Osteocyte (in vitro differentiated cells): ENCODE measurements at regions not wholly inside any gene's neighbourhood (a gene's known extent, or its start where the extent isn't known, plus 50 kb on each side); places are given as distances from the start of the nearest gene placed in this dataset.

Experiments used
- DNase-seq: peaks from one replicate; pipeline ENCODE4 v3.0.0; 2021; ENCODE audit warnings: mixed read lengths; ENCODE audit not compliant: unreplicated experiment; ENCODE audit errors: extremely low spot score
- H3K27ac Mint-ChIP-seq: one replicate; pipeline ENCODE4 v1.8.0; 2021; ENCODE audit warnings: mild to moderate bottlenecking, mixed read lengths; ENCODE audit not compliant: unreplicated experiment
- H3K27me3 Mint-ChIP-seq: one replicate; pipeline ENCODE4 v1.8.0; 2021; ENCODE audit warnings: mixed read lengths; ENCODE audit not compliant: unreplicated experiment
- H3K36me3 Mint-ChIP-seq: one replicate; pipeline ENCODE4 v1.8.0; 2021; ENCODE audit warnings: mixed read lengths; ENCODE audit not compliant: unreplicated experiment
- H3K4me1 Mint-ChIP-seq: one replicate; pipeline ENCODE4 v1.8.0; 2021; ENCODE audit warnings: mixed read lengths; ENCODE audit not compliant: unreplicated experiment
- H3K4me3 Mint-ChIP-seq: one replicate; pipeline ENCODE4 v1.8.0; 2021; ENCODE audit warnings: mild to moderate bottlenecking, moderate library complexity, mixed read lengths; ENCODE audit not compliant: unreplicated experiment
- H3K9me3 Mint-ChIP-seq: one replicate; pipeline ENCODE4 v1.8.0; 2021; ENCODE audit warnings: mixed read lengths; ENCODE audit not compliant: unreplicated experiment
- CTCF ChIP-seq: fragments of 200-600 bp; sonication (generic); IDR thresholded peaks from 2 replicates; pipeline ENCODE4 v1.5.0; 2021; ENCODE audit warnings: antibody characterized with exemption, mild to moderate bottlenecking, moderate library complexity

GRCh38 chr2:120809151-120809550, 73.5 kb downstream of the GLI2 start:
- Mint-ChIP-seq H3K36me3 (peaks cover 8% of the 10 kb centered on the region), H3K9me3 (no peaks in the 10 kb centered on the region), H3K27me3 (no peaks in the 10 kb centered on the region), H3K4me3 (no peak overlapping the region), H3K27ac (no peak overlapping the region), H3K4me1 (peaks cover 6% of the 10 kb centered on the region)
- TF ChIP-seq CTCF = no peak
- no peak for DNase-seq

GRCh38 chr2:120809609-120810440, 74.2 kb downstream of the GLI2 start:
- DNase-seq = no peak
- Mint-ChIP-seq H3K4me3 (no peak overlapping the region), H3K36me3 (peaks cover 8% of the 10 kb centered on the region), H3K27ac (no peak overlapping the region), H3K27me3 (no peaks in the 10 kb centered on the region), H3K4me1 (peaks cover 5% of the 10 kb centered on the region), H3K9me3 (no peaks in the 10 kb centered on the region)
- TF ChIP-seq CTCF = no peak

- Mint-ChIP-seq H3K27ac (no peak overlapping the region), H3K9me3 (no peaks in the 10 kb centered on the region), H3K4me1 (peaks cover 4% of the 10 kb centered on the region), H3K4me3 (no peak overlapping the region), H3K27me3 (no peaks in the 10 kb centered on the region), H3K36me3 (peaks cover 8% of the 10 kb centered on the region)
- DNase-seq = no peak
- TF ChIP-seq CTCF = no peak
These were observed 75.0 kb downstream of the GLI2 start for GRCh38 chr2:120810639-120811038.

GRCh38 chr2:120812866-120813265, 77.2 kb downstream of the GLI2 start:
- Mint-ChIP-seq H3K4me1 (peaks cover 4% of the 10 kb centered on the region), H3K36me3 (peaks cover 5% of the 10 kb centered on the region), H3K27me3 (no peaks in the 10 kb centered on the region), H3K4me3 (no peak overlapping the region), H3K9me3 (no peaks in the 10 kb centered on the region), H3K27ac (no peak overlapping the region)
- TF ChIP-seq CTCF = no peak
- no peak for DNase-seq

GRCh38 chr2:120814352-120814751, 78.7 kb downstream of the GLI2 start:
- H3K36me3 Mint-ChIP-seq = peaks cover 2% of the 10 kb centered on the region
- peaks cover 12% of the 10 kb centered on the region for H3K4me1 Mint-ChIP-seq
- no peak overlapping the region for H3K27ac Mint-ChIP-seq
- no peaks in the 10 kb centered on the region for H3K9me3 Mint-ChIP-seq
- no peak overlapping the region for H3K4me3 Mint-ChIP-seq
- no peaks in the 10 kb centered on the region for H3K27me3 Mint-ChIP-seq
- TF ChIP-seq CTCF = no peak
- DNase-seq = no peak
